Naive thymus-derived CD8-positive, alpha-beta T cell (primary cell): ENCODE measurements at regions not wholly inside any gene's neighbourhood (a gene's known extent, or its start where the extent isn't known, plus 50 kb on each side); places are given as distances from the start of the nearest gene placed in this dataset.

Experiments
- ATAC-seq, 2 donors: fragments of 150-1000 bp; cut with Tn5 transposase in 1 of 2; sonication (Bioruptor Pico), chemical (Tn5 transposase) in 1 of 2; 1 replicate in 1 of 2; 2 replicates in 1 of 2; pipeline ENCODE4 v1.10.0; 2021; ENCODE audit warnings: mild to moderate bottlenecking in 2 of 2, moderate library complexity in 2 of 2
- POLR2A ChIA-PET: fragments of 350-600 bp; sonication (Branson Sonifier 250); formaldehyde crosslinking; loops from one replicate; lab custom pipeline; 2021; ENCODE audit warnings: antibody characterized with exemption; lab: Charles Lee
- DNase-seq, 10 donors: peaks; one replicate each; pipeline versions ENCODE4 v3.0.0 to v3.0.0-alpha.2; 2020 to 2022
- H3K27ac Mint-ChIP-seq, 10 donors: one replicate each; pipeline ENCODE4 v1.8.0; 2020 to 2022; ENCODE audit warnings: mild to moderate bottlenecking in 10 of 10, mixed read lengths in 10 of 10, moderate library complexity in 4 of 10, inconsistent platforms in 1 of 10
- H3K27me3 Mint-ChIP-seq, 5 donors: one replicate each; pipeline ENCODE4 v1.8.0; 2021 to 2022; ENCODE audit warnings: mixed read lengths in 5 of 5
- H3K36me3 Mint-ChIP-seq, 3 donors: one replicate each; pipeline ENCODE4 v1.8.0; 2020 to 2022; ENCODE audit warnings: mixed read lengths in 3 of 3, mild to moderate bottlenecking in 2 of 3, inconsistent platforms in 1 of 3
- H3K4me1 Mint-ChIP-seq, 4 donors: one replicate each; pipeline ENCODE4 v1.8.0; 2021 to 2022; ENCODE audit warnings: mixed read lengths in 4 of 4
- H3K4me3 Mint-ChIP-seq, 10 donors: one replicate each; pipeline ENCODE4 v1.8.0; 2020 to 2022; ENCODE audit warnings: mild to moderate bottlenecking in 10 of 10, mixed read lengths in 10 of 10, moderate library complexity in 6 of 10, inconsistent platforms in 1 of 10
- H3K9me3 Mint-ChIP-seq, 9 donors: one replicate each; pipeline ENCODE4 v1.8.0; 2020 to 2022; ENCODE audit warnings: mixed read lengths in 9 of 9, mild to moderate bottlenecking in 3 of 9, inconsistent platforms in 1 of 9, moderate library complexity in 1 of 9

DNA sequence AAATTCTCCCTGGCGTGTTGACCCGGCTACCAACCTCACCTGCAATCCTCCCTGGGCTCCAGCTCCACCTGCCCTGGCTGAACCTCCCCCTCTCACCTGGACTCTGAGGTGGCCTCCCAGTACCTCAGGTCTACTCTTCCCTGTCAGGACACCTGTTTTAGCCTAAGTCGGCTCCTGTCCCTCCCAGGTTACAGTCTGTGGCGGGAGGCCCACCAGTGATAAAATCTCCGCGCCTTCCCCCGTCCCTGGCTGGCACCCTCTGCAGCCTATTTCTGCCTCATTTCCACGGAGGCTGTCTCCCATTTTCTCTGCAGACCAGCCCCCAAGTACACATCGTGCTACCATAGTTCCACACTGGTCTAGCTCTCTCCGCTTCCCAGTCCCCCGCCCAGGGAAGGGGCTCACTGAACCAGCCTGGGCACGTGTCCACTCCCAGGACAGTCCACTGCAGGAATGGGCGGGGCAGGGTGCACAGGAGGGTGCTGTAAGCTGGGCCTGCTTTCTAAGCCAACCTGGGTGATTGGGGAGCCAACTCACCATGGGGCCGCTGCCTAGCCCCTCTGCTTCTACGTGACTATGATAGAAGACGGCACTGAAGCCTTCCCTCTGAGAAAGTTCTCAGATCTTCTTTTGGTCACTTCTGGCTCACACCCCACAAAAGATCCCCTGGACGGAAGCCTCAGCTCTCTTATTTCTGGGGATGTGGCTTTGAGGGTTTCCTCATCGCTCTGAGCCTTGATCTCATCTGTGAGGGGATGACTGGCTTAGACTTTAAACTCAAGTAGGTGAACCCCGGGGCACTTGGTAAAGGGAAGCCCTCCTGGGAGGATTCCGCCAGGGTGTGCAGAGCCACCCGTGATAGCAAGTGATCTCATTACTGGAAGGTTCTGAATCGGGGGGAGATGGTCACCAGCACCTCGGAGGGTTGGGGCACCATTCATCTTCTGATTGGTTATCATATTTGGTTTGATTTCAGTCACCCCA lies 96.6 kb downstream of the NSMCE3 start:
- Mint-ChIP-seq H3K4me3 (no peak overlapping the region), H3K4me1 (peaks cover 0 to 11% (median 4%) of the 10 kb centered on the region in 4 donors), H3K27me3 (peaks cover 2 to 38% (median 22%) of the 10 kb centered on the region in 5 donors), H3K9me3 (no peaks in the 10 kb centered on the region), H3K36me3 (no peaks in the 10 kb centered on the region), H3K27ac (peak overlapping the region in 1 of 10 donors; percentile 24)
- DNase-seq = no peak
- ATAC-seq = no peak
- POLR2A ChIA-PET = no interaction called here

DNA sequence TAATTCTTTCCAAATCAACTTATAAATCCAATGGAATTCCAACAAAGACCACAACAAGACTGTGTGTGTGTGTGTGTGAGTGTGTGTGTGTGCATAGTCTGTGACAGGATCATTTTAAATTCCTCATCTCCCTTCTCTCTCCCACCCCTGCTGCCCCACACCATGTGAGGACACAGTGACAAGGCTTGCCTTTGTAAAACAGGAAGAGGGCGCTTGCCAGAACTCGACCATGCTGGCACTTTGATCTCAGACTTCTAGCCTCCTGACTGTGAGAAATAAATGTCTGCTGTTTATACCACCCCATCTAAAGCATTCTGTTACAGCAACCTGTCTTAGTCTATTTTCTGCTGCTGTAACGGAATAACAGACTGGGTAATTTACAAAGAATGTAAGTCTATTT lies 99.1 kb downstream of the NSMCE3 start:
- Mint-ChIP-seq H3K9me3 (no peaks in the 10 kb centered on the region), H3K27ac (no peak overlapping the region), H3K36me3 (no peaks in the 10 kb centered on the region), H3K27me3 (peaks cover 10 to 20% (median 13%) of the 10 kb centered on the region in 5 donors), H3K4me3 (no peak overlapping the region), H3K4me1 (peaks cover 0 to 11% (median 4%) of the 10 kb centered on the region in 4 donors)
- POLR2A ChIA-PET = no interaction called here
- peak in 1 of 2 donors; percentile 33 for ATAC-seq
- DNase-seq = peak in 1 of 10 donors; percentile 6
